MCF 10A (cell line): ENCODE measurements at regions not wholly inside any gene's neighbourhood (a gene's known extent, or its start where the extent isn't known, plus 50 kb on each side); places are given as distances from the start of the nearest gene placed in this dataset.

Experiments
- BruUV-seq: library from RNA; stranded (reverse); fragments of 400-500 nt; replicated peaks from 2 replicates; lab custom pipeline; 2021; lab: Mats Ljungman, UMichigan
- CTCF ChIA-PET: fragments of 300-600 bp; sonication (Branson Sonifier 250); formaldehyde crosslinking; extraction: SDS; loops from one replicate; lab custom pipeline; 2021; ENCODE audit warnings: antibody characterized with exemption, inconsistent platforms; lab: Yijun Ruan, JAX
- POLR2A ChIA-PET: fragments of 300-600, 350-650 bp; sonication (Branson Sonifier 250); formaldehyde crosslinking; extraction: SDS; loops from one replicate; lab custom pipeline; 2020; ENCODE audit warnings: antibody characterized with exemption, inconsistent platforms; lab: Yijun Ruan, JAX
- DNase-seq: peaks from one replicate; pipeline ENCODE4 v3.0.0-alpha.2; 2018; ENCODE audit not compliant: unreplicated experiment
- H3K27ac Mint-ChIP-seq: one replicate; pipeline ENCODE4 v1.8.0; 2022; ENCODE audit warnings: mild to moderate bottlenecking, low read depth, mixed read lengths; ENCODE audit not compliant: unreplicated experiment
- H3K27me3 Mint-ChIP-seq: one replicate; pipeline ENCODE4 v1.8.0; 2022; ENCODE audit warnings: mixed read lengths; ENCODE audit not compliant: insufficient read depth, unreplicated experiment
- H3K36me3 Mint-ChIP-seq: one replicate; pipeline ENCODE4 v1.8.0; 2022; ENCODE audit warnings: mild to moderate bottlenecking, moderate library complexity, mixed read lengths; ENCODE audit not compliant: insufficient read depth, unreplicated experiment
- H3K4me1 Mint-ChIP-seq: one replicate; pipeline ENCODE4 v1.8.0; 2022; ENCODE audit warnings: mixed read lengths; ENCODE audit not compliant: insufficient read depth, unreplicated experiment
- H3K4me3 Mint-ChIP-seq: one replicate; pipeline ENCODE4 v1.8.0; 2022; ENCODE audit warnings: mild to moderate bottlenecking, moderate library complexity, mixed read lengths; ENCODE audit not compliant: unreplicated experiment
- H3K9me3 Mint-ChIP-seq: one replicate; pipeline ENCODE4 v1.8.0; 2022; ENCODE audit warnings: mixed read lengths; ENCODE audit not compliant: unreplicated experiment
- intact Hi-C: fragments of 100-400 bp; cut with micrococcal nuclease; formaldehyde crosslinking; loops from 2 replicates; pipeline ENCODE4 v1.14.1; 2022
- TF ChIP-seq, protein P1 (sequence below): fragments of 200-600 bp; IDR thresholded peaks from one replicate; pipeline ENCODE4 v1.8.0; 2022; ENCODE audit warnings: antibody characterized with exemption, mild to moderate bottlenecking; ENCODE audit not compliant: unreplicated experiment

DNA sequence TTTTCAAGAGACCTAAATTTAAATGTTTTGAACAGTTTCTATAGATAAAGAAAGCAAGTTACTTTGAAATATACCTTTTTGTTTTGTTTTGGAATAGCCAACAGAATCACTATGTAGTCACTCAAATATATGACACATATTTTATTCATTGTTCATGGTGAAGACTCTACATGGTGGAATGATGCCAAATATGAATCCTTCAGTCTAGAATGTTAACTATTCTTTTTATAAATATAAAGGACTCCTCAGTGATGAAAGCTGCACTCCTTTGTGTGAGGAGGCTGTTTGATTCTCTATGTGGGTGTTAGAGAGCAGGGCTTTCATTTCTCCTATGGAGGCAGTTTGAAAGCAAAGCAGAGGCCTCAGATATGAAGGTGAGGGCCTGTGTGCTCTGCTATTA lies 396.4 kb upstream of the LRRTM1 start:
- H3K4me1 Mint-ChIP-seq = peaks cover 17% of the 10 kb centered on the region
- no peak overlapping the region for H3K27ac Mint-ChIP-seq
- peak; percentile 38 for DNase-seq
- ChIA-PET CTCF (no interaction called here), POLR2A (no interaction called here)
- no peaks in the 10 kb centered on the region for H3K36me3 Mint-ChIP-seq
- H3K4me3 Mint-ChIP-seq = no peak overlapping the region
- BruUV-seq = no TSS peak
- no peaks in the 10 kb centered on the region for H3K27me3 Mint-ChIP-seq
- H3K9me3 Mint-ChIP-seq = no peaks in the 10 kb centered on the region
- TF ChIP-seq, protein P1, sequence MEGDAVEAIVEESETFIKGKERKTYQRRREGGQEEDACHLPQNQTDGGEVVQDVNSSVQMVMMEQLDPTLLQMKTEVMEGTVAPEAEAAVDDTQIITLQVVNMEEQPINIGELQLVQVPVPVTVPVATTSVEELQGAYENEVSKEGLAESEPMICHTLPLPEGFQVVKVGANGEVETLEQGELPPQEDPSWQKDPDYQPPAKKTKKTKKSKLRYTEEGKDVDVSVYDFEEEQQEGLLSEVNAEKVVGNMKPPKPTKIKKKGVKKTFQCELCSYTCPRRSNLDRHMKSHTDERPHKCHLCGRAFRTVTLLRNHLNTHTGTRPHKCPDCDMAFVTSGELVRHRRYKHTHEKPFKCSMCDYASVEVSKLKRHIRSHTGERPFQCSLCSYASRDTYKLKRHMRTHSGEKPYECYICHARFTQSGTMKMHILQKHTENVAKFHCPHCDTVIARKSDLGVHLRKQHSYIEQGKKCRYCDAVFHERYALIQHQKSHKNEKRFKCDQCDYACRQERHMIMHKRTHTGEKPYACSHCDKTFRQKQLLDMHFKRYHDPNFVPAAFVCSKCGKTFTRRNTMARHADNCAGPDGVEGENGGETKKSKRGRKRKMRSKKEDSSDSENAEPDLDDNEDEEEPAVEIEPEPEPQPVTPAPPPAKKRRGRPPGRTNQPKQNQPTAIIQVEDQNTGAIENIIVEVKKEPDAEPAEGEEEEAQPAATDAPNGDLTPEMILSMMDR = no peak
- intact Hi-C loops = no loop called here
